SK-N-SH treated with all-trans-retinoic acid at 6 μM for 48 hours (cell line): ENCODE measurements at regions not wholly inside any gene's neighbourhood (a gene's known extent, or its start where the extent isn't known, plus 50 kb on each side); places are given as distances from the start of the nearest gene placed in this dataset.

Experiments
- ATAC-seq: fragments of 200-7000 bp; cut with Tn5 transposase; 3 replicates; pipeline ENCODE4 v1.9.1; 2020; ENCODE audit warnings: mild to moderate bottlenecking, moderate library complexity
- ARNTL ChIP-seq: fragments of 450-650 bp; formaldehyde crosslinking; IDR thresholded peaks from 2 replicates; pipeline ENCODE4 v1.5.0; 2020; ENCODE audit warnings: low read depth, mild to moderate bottlenecking, moderate library complexity, borderline replicate concordance
- ESRRG ChIP-seq: fragments of 250-450 bp; sonication (Bioruptor Pico); IDR thresholded peaks from 2 replicates; pipeline ENCODE4 v1.6.1; 2021; ENCODE audit warnings: mild to moderate bottlenecking
- GLIS3 ChIP-seq: fragments of 250-450 bp; sonication (Bioruptor Pico); IDR thresholded peaks from 2 replicates; pipeline ENCODE4 v1.5.0; 2020; ENCODE audit warnings: mild to moderate bottlenecking, moderate library complexity
- OSR1 ChIP-seq: fragments of 250-450 bp; sonication (Bioruptor Pico); IDR thresholded peaks from 2 replicates; pipeline ENCODE4 v1.8.0; 2022; ENCODE audit warnings: moderate library complexity, mild to moderate bottlenecking, inconsistent platforms
- PPARA ChIP-seq: fragments of 250-450 bp; sonication (Bioruptor Pico); IDR thresholded peaks from 2 replicates; pipeline ENCODE4 v1.5.0; 2020; ENCODE audit warnings: mild to moderate bottlenecking, borderline replicate concordance
- TCF4 ChIP-seq: fragments of 250-450 bp; sonication (Bioruptor Pico); IDR thresholded peaks from 2 replicates; pipeline ENCODE4 v1.8.0; 2021; ENCODE audit warnings: mild to moderate bottlenecking, moderate library complexity, borderline replicate concordance
- TOX ChIP-seq: fragments of 250-450 bp; sonication (Bioruptor Pico); IDR thresholded peaks from 2 replicates; pipeline ENCODE4 v1.8.0; 2021; ENCODE audit warnings: mild to moderate bottlenecking, moderate library complexity, borderline replicate concordance
- ZC3H10 ChIP-seq: fragments of 250-450 bp; sonication (Bioruptor Pico); IDR thresholded peaks from 2 replicates; pipeline ENCODE4 v1.5.1; 2021; ENCODE audit warnings: mild to moderate bottlenecking, moderate library complexity
- ZFP3 ChIP-seq: fragments of 250-450 bp; sonication (Bioruptor Pico); IDR thresholded peaks from 2 replicates; pipeline ENCODE4 v1.5.0; 2020; ENCODE audit warnings: mild to moderate bottlenecking, moderate library complexity
- TF ChIP-seq, protein P1 (sequence below): fragments of 250-450 bp; sonication (Bioruptor Pico); IDR thresholded peaks from 2 replicates; pipeline ENCODE4 v1.5.0; 2020; ENCODE audit warnings: mild to moderate bottlenecking, moderate library complexity
- TF ChIP-seq, protein P2 (sequence below): fragments of 250-450 bp; sonication (Bioruptor Pico); IDR thresholded peaks from 2 replicates; pipeline ENCODE4 v1.5.1; 2021; ENCODE audit warnings: mild to moderate bottlenecking, moderate library complexity
- TF ChIP-seq, protein P3 (sequence below): fragments of 250-450 bp; sonication (Bioruptor Pico); IDR thresholded peaks from 2 replicates; pipeline ENCODE4 v1.5.1; 2020; ENCODE audit warnings: low read depth, mild to moderate bottlenecking, moderate library complexity

DNA sequence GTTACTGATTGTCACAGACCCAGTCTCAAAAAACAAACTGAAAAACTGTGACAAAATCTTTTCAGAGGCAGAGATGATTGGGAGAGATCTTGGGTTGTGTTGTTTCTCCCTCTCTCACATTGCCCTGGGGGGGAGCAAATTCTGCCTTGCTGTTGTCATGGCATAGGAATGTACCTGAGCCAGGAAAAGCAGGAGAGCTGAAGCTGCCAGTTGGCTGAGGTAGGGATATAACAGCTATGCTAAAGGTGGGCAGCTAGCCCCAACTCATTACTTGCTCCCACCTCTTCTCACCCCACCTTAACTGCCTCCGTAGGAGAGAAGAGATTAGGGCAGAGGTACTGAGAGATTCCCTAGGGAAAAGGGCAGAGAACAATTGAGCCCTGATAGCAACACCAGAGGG is 299.3 kb downstream of the OSR1 start (continued):
- TF ChIP-seq, protein P1, sequence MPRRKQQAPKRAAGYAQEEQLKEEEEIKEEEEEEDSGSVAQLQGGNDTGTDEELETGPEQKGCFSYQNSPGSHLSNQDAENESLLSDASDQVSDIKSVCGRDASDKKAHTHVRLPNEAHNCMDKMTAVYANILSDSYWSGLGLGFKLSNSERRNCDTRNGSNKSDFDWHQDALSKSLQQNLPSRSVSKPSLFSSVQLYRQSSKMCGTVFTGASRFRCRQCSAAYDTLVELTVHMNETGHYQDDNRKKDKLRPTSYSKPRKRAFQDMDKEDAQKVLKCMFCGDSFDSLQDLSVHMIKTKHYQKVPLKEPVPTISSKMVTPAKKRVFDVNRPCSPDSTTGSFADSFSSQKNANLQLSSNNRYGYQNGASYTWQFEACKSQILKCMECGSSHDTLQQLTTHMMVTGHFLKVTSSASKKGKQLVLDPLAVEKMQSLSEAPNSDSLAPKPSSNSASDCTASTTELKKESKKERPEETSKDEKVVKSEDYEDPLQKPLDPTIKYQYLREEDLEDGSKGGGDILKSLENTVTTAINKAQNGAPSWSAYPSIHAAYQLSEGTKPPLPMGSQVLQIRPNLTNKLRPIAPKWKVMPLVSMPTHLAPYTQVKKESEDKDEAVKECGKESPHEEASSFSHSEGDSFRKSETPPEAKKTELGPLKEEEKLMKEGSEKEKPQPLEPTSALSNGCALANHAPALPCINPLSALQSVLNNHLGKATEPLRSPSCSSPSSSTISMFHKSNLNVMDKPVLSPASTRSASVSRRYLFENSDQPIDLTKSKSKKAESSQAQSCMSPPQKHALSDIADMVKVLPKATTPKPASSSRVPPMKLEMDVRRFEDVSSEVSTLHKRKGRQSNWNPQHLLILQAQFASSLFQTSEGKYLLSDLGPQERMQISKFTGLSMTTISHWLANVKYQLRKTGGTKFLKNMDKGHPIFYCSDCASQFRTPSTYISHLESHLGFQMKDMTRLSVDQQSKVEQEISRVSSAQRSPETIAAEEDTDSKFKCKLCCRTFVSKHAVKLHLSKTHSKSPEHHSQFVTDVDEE (CRISPR knock-in tag): no peak
- TF ChIP-seq ESRRG (CRISPR knock-in tag) (no peak), OSR1 (CRISPR knock-in tag) (no peak), ARNTL (CRISPR knock-in tag) (no peak), TOX (CRISPR knock-in tag) (no peak)
- TF ChIP-seq, protein P2, sequence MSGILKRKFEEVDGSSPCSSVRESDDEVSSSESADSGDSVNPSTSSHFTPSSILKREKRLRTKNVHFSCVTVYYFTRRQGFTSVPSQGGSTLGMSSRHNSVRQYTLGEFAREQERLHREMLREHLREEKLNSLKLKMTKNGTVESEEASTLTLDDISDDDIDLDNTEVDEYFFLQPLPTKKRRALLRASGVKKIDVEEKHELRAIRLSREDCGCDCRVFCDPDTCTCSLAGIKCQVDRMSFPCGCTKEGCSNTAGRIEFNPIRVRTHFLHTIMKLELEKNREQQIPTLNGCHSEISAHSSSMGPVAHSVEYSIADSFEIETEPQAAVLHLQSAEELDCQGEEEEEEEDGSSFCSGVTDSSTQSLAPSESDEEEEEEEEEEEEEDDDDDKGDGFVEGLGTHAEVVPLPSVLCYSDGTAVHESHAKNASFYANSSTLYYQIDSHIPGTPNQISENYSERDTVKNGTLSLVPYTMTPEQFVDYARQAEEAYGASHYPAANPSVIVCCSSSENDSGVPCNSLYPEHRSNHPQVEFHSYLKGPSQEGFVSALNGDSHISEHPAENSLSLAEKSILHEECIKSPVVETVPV (CRISPR knock-in tag): no peak
- TF ChIP-seq, protein P3, sequence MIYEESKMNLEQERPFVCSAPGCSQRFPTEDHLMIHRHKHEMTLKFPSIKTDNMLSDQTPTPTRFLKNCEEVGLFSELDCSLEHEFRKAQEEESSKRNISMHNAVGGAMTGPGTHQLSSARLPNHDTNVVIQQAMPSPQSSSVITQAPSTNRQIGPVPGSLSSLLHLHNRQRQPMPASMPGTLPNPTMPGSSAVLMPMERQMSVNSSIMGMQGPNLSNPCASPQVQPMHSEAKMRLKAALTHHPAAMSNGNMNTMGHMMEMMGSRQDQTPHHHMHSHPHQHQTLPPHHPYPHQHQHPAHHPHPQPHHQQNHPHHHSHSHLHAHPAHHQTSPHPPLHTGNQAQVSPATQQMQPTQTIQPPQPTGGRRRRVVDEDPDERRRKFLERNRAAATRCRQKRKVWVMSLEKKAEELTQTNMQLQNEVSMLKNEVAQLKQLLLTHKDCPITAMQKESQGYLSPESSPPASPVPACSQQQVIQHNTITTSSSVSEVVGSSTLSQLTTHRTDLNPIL (CRISPR knock-in tag): no peak

DNA sequence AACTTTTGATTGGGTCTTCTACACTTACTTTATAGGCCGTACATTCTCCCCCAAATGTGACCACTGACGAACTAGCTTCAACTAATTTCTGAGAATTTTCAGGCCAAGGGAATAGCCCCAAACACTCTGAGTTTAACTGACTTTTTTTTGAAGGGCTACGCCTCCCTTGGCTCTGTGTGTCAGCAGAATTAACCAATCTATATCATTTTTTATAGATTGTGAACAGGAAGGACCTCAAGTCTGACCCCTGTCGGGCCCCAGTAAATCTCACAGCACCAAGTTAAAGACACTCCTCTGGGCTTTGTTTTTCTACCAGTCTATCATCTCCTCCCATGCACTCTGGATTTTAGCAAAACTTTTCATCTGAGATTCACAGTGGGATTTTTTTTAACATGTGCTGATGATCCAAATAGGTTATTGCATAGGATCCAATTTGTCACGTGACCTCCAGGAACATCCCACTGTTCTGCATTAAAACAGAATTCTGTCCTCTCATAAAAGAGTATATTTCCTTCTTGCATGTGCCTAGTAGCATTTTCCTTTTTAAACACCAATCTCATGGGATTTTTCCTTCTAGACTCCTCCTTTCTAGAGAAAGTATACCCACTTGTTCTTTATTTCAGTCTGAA is 307.1 kb downstream of the OSR1 start:
- ATAC-seq: no peak
- no peak for TF ChIP-seq GLIS3 (CRISPR knock-in tag)
- TF ChIP-seq, all 23 proteins: peak for 0

DNA sequence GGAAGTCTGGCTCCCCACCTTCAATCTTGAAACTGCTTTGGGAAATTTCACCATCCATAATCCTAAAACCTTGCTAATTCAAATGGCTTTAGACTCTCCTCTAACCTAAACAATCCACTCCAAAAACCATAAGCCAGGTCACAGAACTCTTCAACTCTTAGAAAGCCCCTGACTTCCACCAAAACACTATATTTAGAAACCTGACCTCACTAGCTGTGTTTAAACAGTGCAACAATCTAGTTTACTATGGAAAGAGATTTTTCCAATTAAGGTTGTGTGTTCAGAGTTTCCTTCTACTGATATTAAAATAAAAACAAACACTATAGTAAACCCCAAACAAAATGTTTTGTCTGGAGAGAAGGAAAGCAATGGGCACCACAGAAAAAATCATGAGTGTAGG is 308.1 kb downstream of the OSR1 start:
- no peak for ATAC-seq

More for the DNA sequence above, 308.1 kb downstream of the OSR1 start:
- TF ChIP-seq, protein P1 (CRISPR knock-in tag): no peak
- TF ChIP-seq ZC3H10 (CRISPR knock-in tag) (no peak), TOX (CRISPR knock-in tag) (no peak), ZFP3 (CRISPR knock-in tag) (no peak), PPARA (CRISPR knock-in tag) (no peak), TCF4 (CRISPR knock-in tag) (no peak)
- TF ChIP-seq, protein P3 (CRISPR knock-in tag): no peak
- TF ChIP-seq, protein P2 (CRISPR knock-in tag): no peak
